ENCODE measurements at regions not wholly inside any gene's neighbourhood (a gene's known extent, or its start where the extent isn't known, plus 50 kb on each side); places are given as distances from the start of the nearest gene placed in this dataset.

GRCh38 chr3:99016452-99016851, 115.0 kb upstream of the DCBLD2 start:
- Histone ChIP-seq H3K9me3 (ENCODE audit: control insufficient read depth, insufficient read depth, low read length) (no peaks in the 10 kb centered on the region), H3K4me3 (ENCODE audit: low read depth, low read length) (no peak overlapping the region), H3K27me3 (ENCODE audit: control insufficient read depth, insufficient read depth, low read length) (no peaks in the 10 kb centered on the region), H3K27ac (ENCODE audit: low read depth, low read length) (no peak overlapping the region)
- CTCF ChIA-PET, result no interaction called here
- POLR2A ChIA-PET, result no interaction called here
- DNase-seq (ENCODE audit: low read depth, low spot score), result no peak
- no peak for TF ChIP-seq CTCF (IDR thresholded peaks at IDR 0.05; ENCODE audit: low read depth, low read length)

DNA sequence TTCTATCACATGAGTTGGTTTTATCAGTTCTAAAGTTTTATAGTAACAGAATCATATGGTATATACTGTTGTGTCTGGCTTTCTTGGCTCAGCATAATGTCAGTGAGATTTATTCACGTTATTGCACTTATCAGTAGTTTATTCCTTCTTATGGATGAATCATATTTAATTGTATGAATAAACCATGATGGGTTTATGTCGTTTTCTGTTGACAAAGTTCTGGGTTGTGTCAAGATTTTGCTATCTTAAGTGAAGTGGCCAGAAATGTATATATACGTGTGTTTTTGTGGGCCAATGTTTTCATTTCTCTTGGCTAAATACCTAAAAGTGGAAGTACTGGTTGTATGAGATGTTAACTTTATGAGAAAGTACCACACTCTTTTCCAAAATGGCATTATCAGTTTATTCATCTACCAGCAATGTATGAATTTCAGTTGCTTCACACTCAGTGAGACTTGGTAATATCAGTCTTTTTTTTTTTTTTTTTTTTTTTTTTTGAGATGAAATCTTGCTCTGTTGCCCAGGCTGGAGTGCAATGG, 112.4 kb upstream of the DCBLD2 start:
- no peak for TF ChIP-seq CTCF (IDR thresholded peaks at IDR 0.05; ENCODE audit: low read depth, low read length)
- no peak for DNase-seq (ENCODE audit: low read depth, low spot score)
- H3K9me3 ChIP-seq (ENCODE audit: control insufficient read depth, insufficient read depth, low read length), result no peaks in the 10 kb centered on the region
- no peak overlapping the region for H3K4me3 ChIP-seq (ENCODE audit: low read depth, low read length)
- no peaks in the 10 kb centered on the region for H3K27me3 ChIP-seq (ENCODE audit: control insufficient read depth, insufficient read depth, low read length)
- H3K27ac ChIP-seq (ENCODE audit: low read depth, low read length), result no peak overlapping the region
- CTCF ChIA-PET, result interaction anchor here (0.9 kb wide), 1 partner anchor 196 kb away, joined by 3 read pairs; no protein-coding TSS in a partner anchor
- POLR2A ChIA-PET, result no interaction called here

DNA sequence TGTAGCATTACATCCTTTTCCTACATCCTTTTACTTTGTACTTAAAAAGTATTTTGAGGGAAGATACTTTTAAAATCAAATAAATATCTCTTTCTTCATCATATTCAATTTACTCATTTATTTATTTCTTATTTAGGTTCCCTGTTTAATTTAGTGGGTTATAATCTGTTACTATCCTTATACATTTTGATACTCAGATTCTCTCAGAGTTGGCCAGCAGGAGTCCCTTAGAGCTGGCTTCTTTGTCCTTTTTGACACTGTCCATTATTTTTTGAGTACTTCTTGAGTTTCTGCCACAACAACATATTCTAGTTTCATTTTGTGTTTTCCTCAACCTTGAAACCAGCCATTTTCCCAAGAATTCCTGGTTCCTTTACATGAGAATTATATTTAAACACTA, 111.6 kb upstream of the DCBLD2 start:
- no peak for TF ChIP-seq CTCF (IDR thresholded peaks at IDR 0.05; ENCODE audit: low read depth, low read length)
- DNase-seq (ENCODE audit: low read depth, low spot score), result no peak
- CTCF ChIA-PET, result interaction anchor here (0.9 kb wide), 1 partner anchor 195 kb away, joined by 3 read pairs; no protein-coding TSS in a partner anchor
- Histone ChIP-seq H3K4me3 (ENCODE audit: low read depth, low read length) (no peak overlapping the region), H3K27ac (ENCODE audit: low read depth, low read length) (no peak overlapping the region), H3K27me3 (ENCODE audit: control insufficient read depth, insufficient read depth, low read length) (no peaks in the 10 kb centered on the region), H3K9me3 (ENCODE audit: control insufficient read depth, insufficient read depth, low read length) (no peaks in the 10 kb centered on the region)
- POLR2A ChIA-PET, result no interaction called here

DNA sequence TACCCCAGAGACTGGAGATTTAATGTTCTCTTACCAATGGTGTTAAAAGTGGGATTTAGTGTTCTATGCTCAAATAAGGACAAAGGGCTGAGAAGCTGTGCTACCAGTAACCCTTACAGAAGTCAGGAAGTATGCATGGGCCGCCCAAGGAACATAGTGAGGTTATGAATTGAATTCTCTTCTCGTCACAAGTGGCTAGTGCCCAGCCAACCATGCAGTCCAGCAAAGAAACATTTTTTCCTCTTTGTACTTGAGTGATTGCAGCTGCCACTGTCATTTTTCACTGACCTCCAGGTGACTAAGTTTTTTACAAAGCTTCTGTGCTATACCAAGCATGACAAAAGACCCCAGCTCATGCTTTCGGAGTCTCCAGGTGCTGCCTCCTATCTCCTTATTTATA, 110.6 kb upstream of the DCBLD2 start:
- Histone ChIP-seq H3K4me3 (ENCODE audit: low read depth, low read length) (no peak overlapping the region), H3K9me3 (ENCODE audit: control insufficient read depth, insufficient read depth, low read length) (no peaks in the 10 kb centered on the region), H3K27ac (ENCODE audit: low read depth, low read length) (no peak overlapping the region), H3K27me3 (ENCODE audit: control insufficient read depth, insufficient read depth, low read length) (no peaks in the 10 kb centered on the region)
- POLR2A ChIA-PET, result no interaction called here
- no peak for TF ChIP-seq CTCF (IDR thresholded peaks at IDR 0.05; ENCODE audit: low read depth, low read length)
- CTCF ChIA-PET, result no interaction called here
- no peak for DNase-seq (ENCODE audit: low read depth, low spot score)

GRCh38 chr3:99009851-99010250, 108.4 kb upstream of the DCBLD2 start:
- Histone ChIP-seq H3K27me3 (ENCODE audit: control insufficient read depth, insufficient read depth, low read length) (no peaks in the 10 kb centered on the region), H3K4me3 (ENCODE audit: low read depth, low read length) (no peak overlapping the region), H3K27ac (ENCODE audit: low read depth, low read length) (no peak overlapping the region), H3K9me3 (ENCODE audit: control insufficient read depth, insufficient read depth, low read length) (no peaks in the 10 kb centered on the region)
- ChIA-PET CTCF (interaction anchor here (0.5 to 1.1 kb wide), 2 partner anchors 13 to 744 kb away, joined by 3 to 8 read pairs; no protein-coding TSS in a partner anchor), POLR2A (no interaction called here)
- no peak for DNase-seq (ENCODE audit: low read depth, low spot score)
- no peak for TF ChIP-seq CTCF (IDR thresholded peaks at IDR 0.05; ENCODE audit: low read depth, low read length)

All from AG04450 (cell line).